ENCODE measurements at regions not wholly inside any gene's neighbourhood (a gene's known extent, or its start where the extent isn't known, plus 50 kb on each side); places are given as distances from the start of the nearest gene placed in this dataset.

- TF ChIP-seq CTCF (conservative IDR thresholded peaks at IDR 0.05 in 1 of 2, IDR thresholded peaks at IDR 0.05 in 1 of 2; ENCODE audit: low read depth in 1 of 2, low read length in 2 of 2) (no peak), EZH2 (IDR thresholded peaks at IDR 0.05; ENCODE audit: low read length, missing control alignments) (no peak)
Observed at GRCh38 chr7:122206985-122207384, 62.9 kb upstream of the AASS start.

All from fibroblast of lung (primary cell).